ENCODE measurements at regions not wholly inside any gene's neighbourhood (a gene's known extent, or its start where the extent isn't known, plus 50 kb on each side); places are given as distances from the start of the nearest gene placed in this dataset.
"Not testable (repeated sequence)": the region's sequence is repeated elsewhere in the genome, so short reads cannot be mapped to it uniquely, and the experiment has no call there.

DNA sequence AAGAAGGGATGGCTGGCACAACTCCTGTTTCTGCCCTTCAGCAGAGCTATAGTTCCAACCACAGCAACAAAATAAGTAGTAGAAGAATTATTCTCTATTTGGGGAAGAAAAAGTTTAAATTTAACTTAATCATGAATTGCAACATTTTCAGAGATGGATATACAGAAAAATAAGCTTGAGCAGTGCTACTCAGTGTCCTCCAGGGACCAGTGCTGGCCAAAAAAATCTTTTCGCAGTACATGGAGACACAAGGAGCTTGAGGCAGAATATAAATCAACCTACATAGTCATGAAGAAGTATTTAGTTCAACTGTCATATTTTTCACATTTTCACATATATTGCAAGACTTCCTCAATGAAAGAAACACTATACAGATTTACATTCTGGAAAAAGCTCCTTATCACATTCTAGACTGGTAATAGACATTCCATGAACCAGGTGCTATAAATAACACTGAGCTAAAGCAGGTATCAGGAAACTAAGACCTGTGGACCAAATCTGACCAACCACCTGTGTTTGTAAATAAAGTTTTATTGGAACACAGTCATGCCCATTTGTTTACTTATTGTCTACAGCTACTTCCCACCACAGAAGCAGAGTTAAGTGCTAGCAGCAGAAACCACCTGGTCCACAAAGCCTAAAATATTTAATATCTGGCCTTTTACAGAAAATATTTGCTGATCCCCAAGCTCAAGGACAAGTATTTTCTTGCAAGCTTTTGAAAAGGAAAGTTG is 101.9 kb downstream of the RGS21 start:
- peak; percentile 38 for DNase-seq (ENCODE audit: low read depth)

DNA sequence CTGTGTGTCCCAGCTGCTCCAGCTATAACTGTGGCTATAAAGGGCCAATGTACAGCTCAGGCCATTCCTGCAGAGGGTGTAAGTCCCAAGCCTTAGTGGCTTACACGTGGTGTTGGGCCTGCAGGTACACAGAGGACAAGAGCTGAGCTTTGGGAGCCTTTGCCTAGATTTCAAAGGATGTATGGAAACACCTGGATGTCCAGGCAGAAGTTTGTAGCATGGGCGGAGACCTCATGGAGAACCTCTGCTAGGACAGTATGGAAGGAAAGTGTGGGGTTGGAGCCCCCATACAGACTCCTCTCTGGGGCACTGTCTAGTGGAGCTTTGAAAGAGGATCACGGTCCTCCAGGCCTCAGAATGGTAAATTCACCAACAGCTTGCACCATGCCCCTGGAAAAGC is 113.9 kb downstream of the RGS21 start:
- no peak for DNase-seq (ENCODE audit: low read depth)

DNA sequence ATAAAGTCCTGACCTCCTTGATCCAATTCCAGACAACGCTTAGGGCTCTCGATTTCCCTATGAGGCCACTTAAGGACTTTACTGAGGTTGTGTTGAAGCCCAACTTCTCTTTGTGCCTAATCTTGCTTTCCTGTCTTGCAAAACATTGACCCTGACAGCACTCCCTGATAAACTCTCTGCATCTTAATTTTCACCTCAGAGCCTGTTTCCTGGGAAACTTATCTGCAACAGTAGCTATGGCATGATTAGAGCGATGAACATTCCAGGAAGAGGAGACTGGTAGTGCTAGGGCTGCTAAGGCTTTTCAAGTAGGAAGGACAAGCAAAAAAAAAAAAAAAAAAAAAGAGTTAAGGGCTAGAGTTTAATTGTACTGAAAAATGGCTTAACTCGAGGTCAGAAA is 118.9 kb downstream of the RGS21 start:
- DNase-seq (ENCODE audit: low read depth) = no peak

DNA sequence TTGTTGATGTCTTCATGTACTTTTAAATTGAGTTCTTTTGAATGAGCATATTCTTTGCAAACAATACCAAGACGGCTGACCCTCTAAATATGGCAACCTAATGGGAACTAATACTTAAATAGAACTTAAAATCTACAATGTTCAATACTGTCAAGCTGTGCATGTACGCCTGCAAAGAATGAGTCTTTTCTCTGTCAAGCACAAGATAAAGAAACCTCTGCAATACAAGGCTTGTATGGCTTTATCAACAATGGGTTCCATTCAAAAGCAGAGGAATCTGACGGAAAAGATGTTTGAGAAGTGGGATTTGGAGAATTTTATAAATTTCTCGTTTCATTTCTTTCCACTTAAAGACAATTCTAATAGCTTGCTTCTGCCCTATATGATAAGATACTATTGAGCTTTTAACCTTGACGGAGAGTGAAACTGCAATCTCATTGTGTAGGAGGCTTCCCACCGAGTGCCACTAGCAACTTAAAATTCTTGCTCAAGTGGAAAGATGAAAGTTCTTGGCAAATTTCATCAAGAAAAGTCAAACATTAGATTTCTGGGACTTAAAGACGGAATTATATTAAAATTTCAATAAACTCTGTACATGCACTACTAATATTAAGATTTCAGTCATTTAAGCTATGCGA is 119.8 kb downstream of the RGS21 start:
- DNase-seq (ENCODE audit: low read depth) = no peak

DNA sequence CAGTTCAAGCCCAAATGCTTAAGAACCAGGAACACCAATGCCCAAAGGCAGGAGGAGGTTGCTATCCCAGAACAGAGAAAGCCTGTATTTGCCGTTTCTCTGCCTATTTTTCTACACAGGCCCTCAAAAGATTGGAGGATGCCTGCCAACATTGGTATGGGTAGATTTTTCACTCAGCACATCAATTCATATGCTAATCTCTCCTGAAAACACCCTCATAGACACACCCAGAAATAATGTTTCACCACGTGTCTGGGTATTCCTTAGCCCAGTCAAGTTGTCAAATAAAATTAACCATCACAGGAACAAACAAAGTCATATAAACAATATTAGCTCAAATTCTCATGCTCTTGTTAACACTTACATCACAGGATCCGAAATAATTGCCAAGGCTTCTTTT is 121.9 kb downstream of the RGS21 start:
- DNase-seq (ENCODE audit: low read depth) = no peak

DNA sequence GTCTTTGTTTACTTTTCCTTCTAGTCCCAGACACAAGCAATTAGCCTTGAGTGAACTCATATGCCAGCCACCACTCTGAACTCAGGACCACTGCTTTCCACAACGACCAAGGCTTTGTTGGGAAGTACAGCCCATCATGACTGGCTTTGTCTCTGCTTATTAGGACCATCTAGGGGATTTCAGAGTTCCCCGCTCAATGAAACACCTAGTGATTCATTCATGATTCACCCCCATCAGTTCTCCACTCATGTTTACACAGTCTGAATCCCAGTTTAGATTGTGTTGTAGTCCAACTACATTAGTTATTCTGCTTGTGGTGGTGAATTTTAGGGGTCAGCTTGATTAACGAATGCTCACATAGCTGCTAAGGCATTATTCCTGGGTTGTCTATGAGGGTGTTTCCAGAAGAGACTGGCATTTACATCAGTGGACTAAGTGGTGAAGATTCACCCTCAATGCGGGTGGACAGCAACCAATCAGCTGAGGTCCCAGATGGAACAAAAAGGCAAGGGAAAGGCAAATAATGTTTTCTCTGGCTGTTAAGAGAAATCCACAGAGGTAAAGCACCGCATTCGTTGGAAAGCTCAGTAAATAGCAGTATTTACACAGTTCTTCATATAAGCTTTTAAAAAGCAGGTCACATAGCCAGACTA is 122.7 kb downstream of the RGS21 start:
- peak; percentile 76 for DNase-seq (ENCODE audit: low read depth)

DNA sequence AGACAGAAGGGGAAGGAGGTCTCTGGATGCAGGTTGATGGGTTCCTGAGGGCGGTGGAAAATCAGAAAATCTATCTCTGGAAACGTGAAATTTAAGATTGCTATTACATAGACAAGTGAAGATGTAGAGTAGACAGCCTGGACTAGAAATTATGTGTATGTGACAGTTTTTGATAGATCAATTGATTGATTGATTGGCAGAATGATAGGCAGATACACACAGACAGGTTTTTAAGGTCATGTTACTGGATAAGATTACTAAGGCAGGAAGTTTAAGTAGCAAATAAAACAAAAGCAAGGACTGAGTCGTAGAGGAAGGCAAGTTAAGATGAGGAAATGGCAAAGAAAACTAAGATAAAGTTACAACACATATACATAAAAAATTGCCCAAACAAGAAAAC is 124.7 kb downstream of the RGS21 start:
- DNase-seq (ENCODE audit: low read depth) = no peak

DNA sequence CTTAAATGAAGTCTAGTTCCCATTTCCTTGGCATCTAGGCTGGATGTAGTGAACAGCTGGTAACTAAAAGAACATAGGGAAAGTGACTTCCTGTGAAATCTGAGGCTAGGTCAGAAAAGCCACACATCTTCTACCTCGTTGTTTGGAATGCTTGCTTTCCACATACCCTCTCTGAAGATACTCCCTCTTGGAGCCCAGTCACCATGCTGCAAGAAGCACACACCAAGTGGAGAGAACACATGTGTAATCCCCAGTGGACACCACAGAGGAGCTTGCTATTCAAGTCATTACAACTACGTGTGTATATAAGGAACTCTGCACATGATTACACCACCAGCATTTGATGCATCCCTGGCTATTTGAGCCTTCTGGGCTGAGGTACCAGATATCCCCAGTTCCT is 125.9 kb downstream of the RGS21 start:
- DNase-seq (ENCODE audit: low read depth) = no peak

DNA sequence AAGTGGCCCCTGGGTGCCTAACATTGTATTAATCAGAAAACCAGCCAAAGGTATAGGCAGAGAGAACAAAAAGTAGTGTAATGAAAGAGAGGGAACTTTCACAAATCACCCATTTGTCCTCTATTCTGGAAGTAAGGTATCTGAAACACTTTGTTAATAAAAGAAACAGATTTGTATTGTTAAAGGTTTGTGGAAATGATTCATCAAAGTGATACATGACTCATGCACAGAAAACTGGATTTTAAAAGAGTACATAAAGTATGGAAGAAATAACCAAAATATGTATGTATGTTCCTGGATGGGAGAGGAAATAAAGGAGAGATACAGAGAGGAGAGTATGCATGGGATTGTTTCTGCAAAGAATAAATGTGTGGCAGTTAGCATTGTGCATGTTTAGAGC is 126.8 kb downstream of the RGS21 start:
- DNase-seq (ENCODE audit: low read depth) = no peak

DNA sequence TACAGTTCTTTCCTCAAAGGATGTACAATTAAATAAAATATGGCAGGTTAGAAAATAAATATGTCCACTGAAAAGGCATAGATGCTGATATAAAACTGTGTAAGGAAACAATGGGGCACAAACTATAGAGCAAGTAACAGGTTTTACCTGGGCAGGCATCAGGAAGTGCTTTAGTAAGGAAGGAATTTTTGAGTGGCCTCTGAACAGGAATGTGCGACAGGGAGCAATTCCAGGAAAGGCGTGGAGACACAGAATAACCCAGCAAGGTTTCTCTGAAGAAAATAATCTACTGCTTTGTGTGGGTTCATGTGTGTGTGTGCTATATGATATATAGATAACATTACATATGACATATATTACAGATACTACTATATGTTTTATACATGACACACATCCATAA is 128.4 kb downstream of the RGS21 start:
- no peak for DNase-seq (ENCODE audit: low read depth)

DNA sequence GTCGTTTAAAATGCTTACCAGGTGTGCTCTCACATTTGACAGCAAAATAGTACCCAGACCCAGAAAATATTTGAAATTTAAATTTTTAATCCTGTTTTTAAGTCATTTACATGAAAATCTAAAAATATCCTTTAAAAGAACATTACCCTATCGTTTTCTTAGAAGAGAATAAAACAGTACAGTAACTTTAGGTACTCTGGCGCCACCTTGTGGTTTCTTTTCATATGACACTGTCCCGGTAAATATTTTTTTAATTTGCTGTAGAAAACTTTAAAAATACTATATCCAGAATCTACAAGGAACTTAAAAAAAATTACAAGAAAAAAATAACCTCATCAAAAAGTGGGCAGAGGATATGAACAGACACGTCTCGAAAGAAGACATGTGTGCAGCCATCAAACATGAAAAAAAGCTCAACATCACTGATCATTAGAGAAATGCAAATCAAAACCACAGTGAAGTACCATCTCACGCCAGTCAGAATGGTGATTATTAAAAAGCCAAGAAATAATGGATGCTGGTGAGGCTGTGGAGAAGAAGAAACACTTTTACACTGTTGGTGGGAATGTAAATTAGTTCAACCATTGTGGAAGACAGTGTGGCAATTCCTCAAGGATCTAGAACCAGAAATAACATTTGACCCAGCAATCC is 129.2 kb downstream of the RGS21 start:
- peak; percentile 23 for DNase-seq (ENCODE audit: low read depth)

DNA sequence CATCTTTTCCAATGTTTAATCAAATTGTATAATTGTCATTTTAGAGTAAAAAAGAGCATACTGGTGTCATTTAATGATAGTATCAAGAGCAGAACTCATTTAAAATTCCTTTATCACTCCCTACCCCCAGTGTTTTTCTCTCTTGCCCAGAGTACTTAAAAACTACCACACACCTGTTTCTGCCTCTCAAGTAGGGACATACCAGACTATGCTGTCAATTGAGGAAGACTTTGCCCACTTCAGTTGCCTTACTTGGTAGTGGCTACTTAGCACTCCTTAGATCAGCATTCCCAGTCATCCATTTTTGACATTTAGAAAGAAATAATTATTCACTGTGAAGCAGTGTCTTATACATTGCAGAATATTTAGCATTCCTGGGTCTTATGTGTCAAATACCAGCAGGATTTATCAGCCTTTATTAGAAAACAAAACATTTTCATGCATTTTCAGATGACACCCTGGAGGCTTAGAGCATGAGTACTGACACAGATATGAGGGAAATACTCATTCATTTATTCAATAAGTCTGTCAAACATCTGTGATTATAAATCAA is 127.5 kb upstream of the RGS1 start:
- DNase-seq (ENCODE audit: low read depth) = no peak

DNA sequence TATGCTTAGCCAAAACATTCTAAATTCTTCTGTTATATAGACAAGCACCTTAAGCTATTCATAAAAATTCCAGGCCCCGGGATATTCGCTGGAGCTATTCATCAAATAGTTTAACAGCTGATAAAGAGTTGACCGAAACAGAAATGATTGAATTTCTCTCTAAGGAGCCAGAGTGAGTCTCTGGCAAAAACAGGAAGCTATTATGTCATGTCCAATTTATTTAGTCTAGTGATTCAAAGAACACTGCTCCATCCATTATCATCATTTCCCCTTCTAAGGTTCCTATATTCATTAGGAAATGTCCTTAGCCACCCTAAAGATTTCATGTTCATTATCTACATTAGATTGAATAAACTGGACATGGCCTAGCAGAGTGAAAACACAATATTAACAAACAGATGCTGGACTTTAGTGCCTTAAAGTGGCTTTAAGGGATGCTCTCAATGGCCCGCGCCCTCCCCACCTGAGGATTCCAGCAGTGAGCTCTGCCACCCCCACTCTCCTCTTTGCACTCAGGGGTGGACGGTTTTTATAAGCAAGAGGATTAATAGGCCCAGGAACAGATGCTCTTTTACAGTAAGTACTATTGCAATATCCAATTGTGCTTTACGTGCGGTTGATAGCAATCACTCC is 122.1 kb upstream of the RGS1 start:
- DNase-seq (ENCODE audit: low read depth) = no peak

DNA sequence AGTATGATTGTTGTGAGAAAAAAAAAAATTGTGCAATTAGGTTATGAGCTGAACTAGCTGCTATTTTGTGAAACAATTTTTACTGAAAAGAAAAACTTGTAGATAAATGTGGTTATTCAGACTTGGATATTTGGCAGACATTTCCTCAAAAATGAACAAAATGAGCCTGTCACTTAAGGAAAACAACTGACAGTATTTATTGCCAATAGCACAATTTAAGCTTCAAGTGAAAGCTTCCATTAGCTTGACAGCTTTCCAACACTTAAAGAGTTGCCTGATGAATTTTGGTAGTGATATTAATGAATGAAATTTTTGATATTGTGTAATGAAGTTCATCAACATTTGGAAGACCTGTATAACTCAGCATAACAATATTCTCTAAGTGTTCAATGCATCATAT is 116.1 kb upstream of the RGS1 start:
- DNase-seq (ENCODE audit: low read depth) = no peak

DNA sequence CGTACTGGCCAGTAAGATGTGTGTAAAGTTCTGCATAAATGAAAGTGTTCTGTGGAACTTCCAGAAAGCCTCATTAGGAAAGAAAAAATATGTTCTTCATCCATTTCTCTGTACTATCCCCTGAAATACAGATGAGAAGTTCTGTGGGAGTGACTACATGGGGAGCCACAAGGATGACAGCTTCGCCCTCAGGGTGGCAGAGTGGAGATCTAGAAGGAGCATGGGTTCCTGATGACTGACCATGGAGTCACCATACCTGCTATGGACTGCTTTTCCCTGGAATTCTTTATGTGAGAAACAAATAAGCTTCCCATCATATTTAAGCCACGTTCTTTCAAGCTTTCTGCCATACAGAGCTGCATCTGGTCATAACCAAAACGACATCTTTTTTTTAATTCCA is 113.9 kb upstream of the RGS1 start:
- no peak for DNase-seq (ENCODE audit: low read depth)

DNA sequence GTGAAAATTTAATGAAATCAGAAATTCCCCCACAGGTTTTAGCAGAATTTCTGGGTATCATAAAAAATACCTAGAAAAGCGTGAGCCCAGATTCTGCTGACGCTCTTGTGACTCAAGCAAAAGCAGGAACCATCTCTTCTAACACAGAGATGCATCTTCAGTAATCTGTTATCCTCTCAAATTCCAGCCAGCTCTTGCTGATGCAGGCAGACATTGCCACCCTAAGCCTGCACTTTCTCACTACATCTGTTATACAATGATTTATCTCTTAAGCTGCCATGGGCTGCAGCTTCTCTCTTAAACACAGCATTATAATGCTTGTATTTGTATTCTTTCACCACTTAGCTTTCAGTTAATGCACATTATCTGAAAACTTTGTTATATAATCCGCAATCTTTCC is 113.0 kb upstream of the RGS1 start:
- DNase-seq (ENCODE audit: low read depth) = no peak

DNA sequence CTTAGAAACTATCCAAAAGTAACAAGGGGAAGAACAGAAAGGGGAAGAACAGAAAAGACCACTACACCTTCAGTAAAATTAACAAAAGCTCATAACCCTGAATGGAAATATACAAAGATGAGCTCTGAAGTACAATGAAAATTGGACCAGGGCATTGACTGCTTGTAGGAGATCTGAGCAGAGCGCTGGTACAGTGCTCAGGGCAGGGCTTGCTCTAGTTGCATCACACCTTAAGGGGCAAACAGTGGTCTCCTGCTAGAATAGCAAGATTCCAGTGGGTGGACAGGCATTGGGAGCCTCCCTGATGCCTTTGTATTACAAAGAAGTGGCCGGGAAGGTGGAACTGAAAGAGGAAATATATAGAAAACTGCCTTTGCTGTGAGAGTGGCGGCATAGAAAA is 111.9 kb upstream of the RGS1 start:
- DNase-seq (ENCODE audit: low read depth) = no peak

DNA sequence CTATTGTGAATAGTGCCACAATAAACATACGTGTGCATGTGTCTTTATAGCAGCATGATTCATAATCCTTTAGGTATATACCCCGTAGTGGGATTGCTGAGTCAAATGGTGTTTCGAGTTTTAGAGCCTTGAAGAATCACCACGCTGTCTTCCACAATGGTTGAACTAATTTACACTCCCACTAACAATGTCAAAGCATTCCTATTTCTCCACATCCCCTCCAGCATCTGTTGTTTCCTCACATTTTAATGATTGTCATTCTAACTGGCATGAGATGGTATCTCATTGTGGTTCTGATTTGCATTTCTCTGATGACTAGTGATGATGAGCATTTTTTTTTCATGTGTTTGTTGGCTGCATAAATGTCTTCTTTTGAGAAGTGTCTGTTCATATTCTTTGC is 110.4 kb upstream of the RGS1 start:
- DNase-seq (ENCODE audit: low read depth) = not testable (repeated sequence)

DNA sequence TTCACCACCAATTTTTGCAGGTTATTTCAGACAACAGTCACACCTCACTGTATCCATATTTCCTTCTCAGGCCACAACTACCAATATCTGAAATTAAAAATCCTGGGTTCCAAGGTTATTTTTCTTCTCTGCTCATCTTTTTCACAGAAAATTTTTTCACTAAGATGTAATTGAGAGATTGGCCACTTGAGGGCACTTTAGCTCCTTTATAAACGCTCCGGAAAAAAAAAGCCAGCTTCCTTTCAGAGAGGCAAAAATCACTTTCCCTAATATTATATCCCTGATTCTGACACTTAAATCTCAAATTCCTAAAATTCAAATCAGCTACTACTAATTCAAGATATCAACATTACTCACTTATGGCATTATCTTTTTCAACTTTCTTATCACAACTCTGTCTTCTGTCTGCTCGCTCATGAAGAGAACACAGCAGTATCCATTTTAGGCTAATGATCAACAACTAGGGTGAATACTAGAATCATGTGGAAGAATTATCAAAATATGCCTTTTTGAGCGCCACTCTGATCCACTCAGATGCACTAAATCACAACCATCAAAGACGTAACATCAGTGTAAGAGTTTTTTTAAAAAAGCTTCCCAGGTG is 101.4 kb upstream of the RGS1 start:
- no peak for DNase-seq (ENCODE audit: low read depth)

DNA sequence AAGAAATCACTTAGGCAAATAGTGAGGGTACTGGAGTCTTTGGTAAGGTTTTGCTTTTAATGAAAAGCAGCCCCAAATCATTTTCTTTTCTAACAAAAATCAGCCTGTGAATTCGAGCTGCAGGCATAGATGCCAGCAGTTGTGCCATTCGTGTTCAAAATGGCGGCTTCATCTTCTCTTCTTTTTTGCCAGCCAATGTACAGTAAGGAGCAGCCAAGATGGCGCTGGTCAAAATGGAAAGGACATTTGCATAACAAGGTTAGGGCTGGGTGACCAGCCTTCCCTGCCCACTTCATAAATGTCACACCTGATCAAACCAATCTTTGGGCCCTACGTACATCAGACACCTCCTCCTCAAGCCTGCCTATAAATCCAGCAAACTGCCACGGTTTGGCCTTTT is 100.2 kb upstream of the RGS1 start:
- DNase-seq (ENCODE audit: low read depth) = no peak

DNA sequence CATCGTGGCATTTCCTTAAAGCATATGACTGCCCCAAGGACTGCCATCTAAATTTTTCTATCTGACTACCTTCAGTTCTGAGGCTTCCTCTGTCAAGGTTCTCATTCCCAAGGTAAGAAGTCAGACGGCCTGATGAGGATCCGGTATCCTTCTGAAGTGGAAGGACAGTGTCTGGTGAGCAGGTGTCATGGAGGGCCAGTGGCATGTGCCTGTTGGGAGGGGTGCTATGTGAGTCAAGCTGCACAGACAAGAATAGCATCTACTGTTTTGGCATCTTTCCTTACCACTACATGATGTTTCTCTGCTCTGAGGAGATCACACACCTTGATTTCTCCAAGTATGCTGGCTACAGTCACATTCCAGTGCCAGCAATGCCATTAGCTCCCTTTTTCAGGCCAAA is 99.6 kb upstream of the RGS1 start:
- DNase-seq (ENCODE audit: low read depth) = no peak

DNA sequence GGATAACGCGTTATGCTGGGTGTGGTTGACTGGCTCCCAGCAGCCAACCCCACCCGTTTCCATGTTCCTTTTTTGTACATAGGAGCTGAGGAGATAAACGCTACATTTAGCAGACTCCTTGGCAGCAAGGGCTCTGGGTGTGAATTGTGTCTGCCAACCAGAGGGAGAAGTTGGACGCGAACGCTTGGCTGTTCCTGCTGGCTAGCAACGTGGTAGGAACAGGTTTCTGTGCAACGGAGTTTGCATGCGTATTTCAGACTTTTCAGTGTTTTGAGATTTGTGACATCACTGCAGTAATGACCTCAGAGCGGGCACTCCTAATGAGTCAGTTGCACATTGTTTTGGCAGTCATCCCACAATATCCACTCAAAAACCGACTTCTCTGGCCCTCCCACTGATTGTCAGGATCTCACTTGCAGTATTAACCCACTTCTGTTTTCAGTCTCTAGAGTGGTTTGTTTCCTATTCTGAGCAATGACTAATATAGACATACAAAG is 98.7 kb upstream of the RGS1 start:
- DNase-seq (ENCODE audit: low read depth) = peak; percentile 68

Data from stromal cell of bone marrow (primary cell).